HG02981 (cell line): ENCODE measurements at regions not wholly inside any gene's neighbourhood (a gene's known extent, or its start where the extent isn't known, plus 50 kb on each side); places are given as distances from the start of the nearest gene placed in this dataset.
A peak's percentile ranks its signal among the peaks of the same experiment; 100 is the strongest.

Source experiments
- ATAC-seq: cut with Tn5 transposase; IDR thresholded peaks from one replicate; pipeline ENCODE4 v1.9.1; 2021; ENCODE audit warnings: mild to moderate bottlenecking, moderate library complexity; ENCODE audit not compliant: unreplicated experiment

GRCh38 chr2:17258861-17259260, 259.4 kb downstream of the RAD51AP2 start:
- no peak for ATAC-seq

- ATAC-seq: no peak
Observed at GRCh38 chr2:17257189-17257909, 260.9 kb downstream of the RAD51AP2 start.

- no peak for ATAC-seq
Observed at GRCh38 chr2:17255071-17255470, 263.2 kb downstream of the RAD51AP2 start.

GRCh38 chr2:17254421-17254820, 263.8 kb downstream of the RAD51AP2 start:
- no peak for ATAC-seq

GRCh38 chr2:17252258-17252657, 266.0 kb downstream of the RAD51AP2 start:
- no peak for ATAC-seq

GRCh38 chr2:17251171-17251570, 267.1 kb downstream of the RAD51AP2 start:
- no peak for ATAC-seq

GRCh38 chr2:17249249-17249648, 269.0 kb downstream of the RAD51AP2 start:
- no peak for ATAC-seq

GRCh38 chr2:17245906-17246305, 272.3 kb downstream of the RAD51AP2 start:
- ATAC-seq: no peak

- no peak for ATAC-seq
Observed at GRCh38 chr2:17242813-17243485, 275.3 kb downstream of the RAD51AP2 start.

GRCh38 chr2:17239550-17239949, 278.7 kb downstream of the RAD51AP2 start:
- ATAC-seq: no peak

- no peak for ATAC-seq
Observed at GRCh38 chr2:17235167-17235566, 283.1 kb downstream of the RAD51AP2 start.

GRCh38 chr2:17232776-17233556, 285.3 kb downstream of the RAD51AP2 start:
- ATAC-seq: no peak

- no peak for ATAC-seq
Observed at GRCh38 chr2:17231394-17231965, 286.8 kb downstream of the RAD51AP2 start.

- no peak for ATAC-seq
Observed at GRCh38 chr2:17229414-17229813, 288.8 kb downstream of the RAD51AP2 start.

- no peak for ATAC-seq
Observed at GRCh38 chr2:17228461-17228860, 289.8 kb downstream of the RAD51AP2 start.

GRCh38 chr2:17227856-17228255, 290.4 kb downstream of the RAD51AP2 start:
- no peak for ATAC-seq

- ATAC-seq: no peak
Observed at GRCh38 chr2:17226941-17227490, 291.2 kb downstream of the RAD51AP2 start.

GRCh38 chr2:17223211-17223610, 295.0 kb downstream of the RAD51AP2 start:
- no peak for ATAC-seq

- ATAC-seq: no peak
Observed at GRCh38 chr2:17208511-17208910, 309.7 kb downstream of the RAD51AP2 start.

GRCh38 chr2:17206771-17207170, 311.5 kb downstream of the RAD51AP2 start:
- ATAC-seq: no peak

- peak; percentile 43 for ATAC-seq
Observed at GRCh38 chr2:17204214-17204613, 314.0 kb downstream of the RAD51AP2 start.
